HEK293T (cell line): ENCODE measurements at regions not wholly inside any gene's neighbourhood (a gene's known extent, or its start where the extent isn't known, plus 50 kb on each side); places are given as distances from the start of the nearest gene placed in this dataset.

Source experiments
- ARNT ChIP-seq: fragments of 450-650 bp; IDR thresholded peaks from 2 replicates; pipeline ENCODE4 v1.6.1; 2017; ENCODE audit warnings: mild to moderate bottlenecking
- BHLHE40 ChIP-seq: fragments of 450-650 bp; IDR thresholded peaks from 2 replicates; pipeline ENCODE4 v1.6.1; 2016; ENCODE audit warnings: mild to moderate bottlenecking, moderate library complexity, borderline replicate concordance
- CTBP1 ChIP-seq: fragments of 450-650 bp; IDR thresholded peaks from 2 replicates; pipeline ENCODE4 v1.6.1; 2016; ENCODE audit warnings: borderline replicate concordance
- ELF4 ChIP-seq: fragments of 450-650 bp; IDR thresholded peaks from 2 replicates; pipeline ENCODE4 v1.6.1; 2017; ENCODE audit warnings: antibody characterized with exemption
- FOXA1 ChIP-seq: fragments of 450-650 bp; IDR thresholded peaks from 2 replicates; pipeline ENCODE4 v1.6.1; 2016; ENCODE audit warnings: mild to moderate bottlenecking
- FOXM1 ChIP-seq: fragments of 450-650 bp; IDR thresholded peaks from 2 replicates; pipeline ENCODE4 v1.6.1; 2017; ENCODE audit warnings: mild to moderate bottlenecking, borderline replicate concordance
- L3MBTL2 ChIP-seq: fragments of 450-650 bp; conservative IDR thresholded peaks from 2 replicates; pipeline ENCODE4 v1.6.1; 2016; ENCODE audit warnings: mild to moderate bottlenecking
- LEF1 ChIP-seq: fragments of 450-650 bp; IDR thresholded peaks from 2 replicates; pipeline ENCODE4 v1.6.1; 2017; ENCODE audit warnings: mild to moderate bottlenecking, borderline replicate concordance
- NFRKB ChIP-seq: fragments of 450-650 bp; IDR thresholded peaks from 2 replicates; pipeline ENCODE4 v1.6.1; 2016; ENCODE audit warnings: mild to moderate bottlenecking, moderate library complexity
- SP1 ChIP-seq: fragments of 450-650 bp; IDR thresholded peaks from 2 replicates; pipeline ENCODE4 v1.6.1; 2017
- SUZ12 ChIP-seq: fragments of 450-650 bp; IDR thresholded peaks from 2 replicates; pipeline ENCODE4 v1.6.1; 2016; ENCODE audit warnings: mild to moderate bottlenecking
- TARDBP ChIP-seq: fragments of 450-650 bp; IDR thresholded peaks from 2 replicates; pipeline ENCODE4 v1.6.1; 2016
- ZNF384 ChIP-seq: fragments of 450-650 bp; IDR thresholded peaks from 2 replicates; pipeline ENCODE4 v1.6.1; 2016

GRCh38 chr3:56951366-56951765 lies 109.1 kb upstream of the SPATA12 start:
- no peak for TF ChIP-seq TARDBP
- no peak for TF ChIP-seq ELF4
- no peak for TF ChIP-seq ZNF384
- TF ChIP-seq BHLHE40, result no peak
- TF ChIP-seq FOXM1, result no peak
- no peak for TF ChIP-seq SP1
- no peak for TF ChIP-seq CTBP1
- TF ChIP-seq L3MBTL2, result no peak
- TF ChIP-seq FOXA1, result no peak
- no peak for TF ChIP-seq NFRKB
- TF ChIP-seq ARNT, result no peak
- TF ChIP-seq SUZ12, result no peak
- no peak for TF ChIP-seq LEF1
